ENCODE measurements at regions not wholly inside any gene's neighbourhood (a gene's known extent, or its start where the extent isn't known, plus 50 kb on each side); places are given as distances from the start of the nearest gene placed in this dataset.

- no peak for TF ChIP-seq CTCF (conservative IDR thresholded peaks at IDR 0.05 in 1 of 2, IDR thresholded peaks at IDR 0.05 in 1 of 2; ENCODE audit: extremely low read depth in 1 of 2, insufficient read depth in 1 of 2, low read depth in 1 of 2, low read length in 2 of 2)
- TF ChIP-seq EZH2 (IDR thresholded peaks at IDR 0.05; ENCODE audit: borderline replicate concordance, low read length) = no peak
Measured at GRCh38 chr7:11899247-11899646, 67.2 kb upstream of the THSD7A start.
